ENCODE measurements at regions not wholly inside any gene's neighbourhood (a gene's known extent, or its start where the extent isn't known, plus 50 kb on each side); places are given as distances from the start of the nearest gene placed in this dataset.

DNA sequence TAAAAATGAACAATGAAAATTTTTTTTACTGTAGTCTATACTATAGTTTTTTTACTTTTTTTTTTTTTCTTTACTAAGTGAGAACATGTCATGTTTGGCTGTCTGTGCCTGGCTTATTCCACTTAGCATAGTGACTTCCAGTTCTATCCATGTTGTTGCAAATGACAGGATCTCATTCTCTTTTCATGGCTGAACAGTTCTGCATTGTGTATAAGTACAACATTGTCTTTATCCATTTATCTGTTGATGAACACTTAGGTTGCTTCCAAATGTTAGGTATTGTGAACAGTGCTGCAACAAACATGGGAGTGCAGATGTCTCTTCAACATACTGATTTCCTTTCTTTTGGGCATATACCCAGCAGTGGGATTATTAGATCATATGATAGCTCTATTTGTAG lies 88.1 kb upstream of the CCDC90B start:
- H3K14ac ChIP-seq (ENCODE audit: insufficient read depth, low read length): no peak overlapping the region
- no peak overlapping the region for H2AK5ac ChIP-seq (ENCODE audit: insufficient read length, low read length)
- no peak for TF ChIP-seq CTCF (conservative IDR thresholded peaks at IDR 0.05)
- no peaks in the 10 kb centered on the region for H3K9me3 ChIP-seq (ENCODE audit: control insufficient read depth, low read depth, low read length)
- DNase-seq: no peak
- Mint-ChIP-seq H3K4me1 (no peaks in the 10 kb centered on the region), H3K27ac (no peak overlapping the region), H3K36me3 (ENCODE audit: insufficient read depth in 1 of 3, low read depth in 3 of 3) (peaks cover 0 to 3% (median 0%) of the 10 kb centered on the region in 3 experiments; a peak in 3 of 7 replicates), H3K9me3 (peaks cover 0 to 6% of the 10 kb centered on the region in 2 experiments; a peak in 2 of 5 replicates), H3K27me3 (ENCODE audit: low read depth) (no peaks in the 10 kb centered on the region), H3K4me3 (no peak overlapping the region)
- H3T11ph ChIP-seq (ENCODE audit: low read length): no peak overlapping the region
- no peaks in the 10 kb centered on the region for H3K79me2 ChIP-seq (ENCODE audit: insufficient read depth, low read length)
- no peak overlapping the region for H3K4ac ChIP-seq (ENCODE audit: low read depth, low read length)
- H2BK15ac ChIP-seq (ENCODE audit: low read depth, low read length): no peak overlapping the region
- no peak overlapping the region for H2BK12ac ChIP-seq (ENCODE audit: insufficient read length, low read depth, low read length)
- no peaks in the 10 kb centered on the region for H4K20me1 ChIP-seq (ENCODE audit: control insufficient read depth, insufficient read depth, insufficient read length)
- no peaks in the 10 kb centered on the region for H3K27me3 ChIP-seq (ENCODE audit: insufficient read depth, low read length)
- no peak overlapping the region for H4K91ac ChIP-seq (ENCODE audit: insufficient read length, low read depth, low read length)
- H3K9ac ChIP-seq (ENCODE audit: extremely low read depth, insufficient read length, low read length): no peak overlapping the region
- H3K4me2 ChIP-seq (ENCODE audit: insufficient read depth, insufficient read length, low read length): no peak overlapping the region
- no peak overlapping the region for H2BK5ac ChIP-seq (ENCODE audit: insufficient read length, low read length)
- H3K27ac ChIP-seq (ENCODE audit: insufficient read length, low read depth, low read length): no peak overlapping the region
- H4K8ac ChIP-seq (replicated peaks; ENCODE audit: insufficient read length, low read depth, low read length): no peak overlapping the region
- no peak overlapping the region for H3K18ac ChIP-seq (ENCODE audit: insufficient read length, low read depth, low read length)
- H3K4me1 ChIP-seq (ENCODE audit: insufficient read depth, low read length): no peaks in the 10 kb centered on the region
- no peak overlapping the region for H2AFZ ChIP-seq (ENCODE audit: low read length)
- no peak overlapping the region for H3K56ac ChIP-seq (ENCODE audit: insufficient read length, low read depth, low read length)
- no peaks in the 10 kb centered on the region for H3K79me1 ChIP-seq (ENCODE audit: insufficient read depth, low read depth, low read length, poor library complexity, severe bottlenecking)
- no peaks in the 10 kb centered on the region for H3K23me2 ChIP-seq (ENCODE audit: insufficient read length, low read depth, low read length, poor library complexity, severe bottlenecking)
- no peak overlapping the region for H2BK120ac ChIP-seq (ENCODE audit: low read depth, low read length, poor library complexity, severe bottlenecking)
- no peak overlapping the region for H3K23ac ChIP-seq (ENCODE audit: insufficient read length, low read depth, low read length)
- H4K5ac ChIP-seq (ENCODE audit: insufficient read length, low read depth, low read length): no peak overlapping the region
- no peak overlapping the region for H2BK20ac ChIP-seq (ENCODE audit: low read depth, low read length, poor library complexity, severe bottlenecking)
